SU-DHL-6 (cell line): ENCODE measurements at regions not wholly inside any gene's neighbourhood (a gene's known extent, or its start where the extent isn't known, plus 50 kb on each side); places are given as distances from the start of the nearest gene placed in this dataset.

ENCODE experiments used
- EZH2phosphoT487 ChIP-seq: fragments of 200-600 bp; sonication (generic), shearing (Covaris generic); conservative IDR thresholded peaks from 2 replicates; pipeline ENCODE4 v1.6.1; 2018; ENCODE audit warnings: mild to moderate bottlenecking, antibody characterized with exemption, low read length, moderate library complexity, mixed read lengths
- TF ChIP-seq, protein P1 (sequence below): fragments of 200-600 bp; sonication (generic); IDR thresholded peaks from one replicate; pipeline ENCODE4 v1.5.1; 2017; ENCODE audit warnings: antibody characterized with exemption, mild to moderate bottlenecking, low read length, moderate library complexity; ENCODE audit not compliant: insufficient read depth, poor library complexity, severe bottlenecking

- TF ChIP-seq, protein P1, sequence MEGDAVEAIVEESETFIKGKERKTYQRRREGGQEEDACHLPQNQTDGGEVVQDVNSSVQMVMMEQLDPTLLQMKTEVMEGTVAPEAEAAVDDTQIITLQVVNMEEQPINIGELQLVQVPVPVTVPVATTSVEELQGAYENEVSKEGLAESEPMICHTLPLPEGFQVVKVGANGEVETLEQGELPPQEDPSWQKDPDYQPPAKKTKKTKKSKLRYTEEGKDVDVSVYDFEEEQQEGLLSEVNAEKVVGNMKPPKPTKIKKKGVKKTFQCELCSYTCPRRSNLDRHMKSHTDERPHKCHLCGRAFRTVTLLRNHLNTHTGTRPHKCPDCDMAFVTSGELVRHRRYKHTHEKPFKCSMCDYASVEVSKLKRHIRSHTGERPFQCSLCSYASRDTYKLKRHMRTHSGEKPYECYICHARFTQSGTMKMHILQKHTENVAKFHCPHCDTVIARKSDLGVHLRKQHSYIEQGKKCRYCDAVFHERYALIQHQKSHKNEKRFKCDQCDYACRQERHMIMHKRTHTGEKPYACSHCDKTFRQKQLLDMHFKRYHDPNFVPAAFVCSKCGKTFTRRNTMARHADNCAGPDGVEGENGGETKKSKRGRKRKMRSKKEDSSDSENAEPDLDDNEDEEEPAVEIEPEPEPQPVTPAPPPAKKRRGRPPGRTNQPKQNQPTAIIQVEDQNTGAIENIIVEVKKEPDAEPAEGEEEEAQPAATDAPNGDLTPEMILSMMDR, result no peak
- TF ChIP-seq EZH2phosphoT487, result no peak
Observed at GRCh38 chr5:13212886-13213285, 731.6 kb downstream of the DNAH5 start.
